ENCODE measurements at regions not wholly inside any gene's neighbourhood (a gene's known extent, or its start where the extent isn't known, plus 50 kb on each side); places are given as distances from the start of the nearest gene placed in this dataset.

DNA sequence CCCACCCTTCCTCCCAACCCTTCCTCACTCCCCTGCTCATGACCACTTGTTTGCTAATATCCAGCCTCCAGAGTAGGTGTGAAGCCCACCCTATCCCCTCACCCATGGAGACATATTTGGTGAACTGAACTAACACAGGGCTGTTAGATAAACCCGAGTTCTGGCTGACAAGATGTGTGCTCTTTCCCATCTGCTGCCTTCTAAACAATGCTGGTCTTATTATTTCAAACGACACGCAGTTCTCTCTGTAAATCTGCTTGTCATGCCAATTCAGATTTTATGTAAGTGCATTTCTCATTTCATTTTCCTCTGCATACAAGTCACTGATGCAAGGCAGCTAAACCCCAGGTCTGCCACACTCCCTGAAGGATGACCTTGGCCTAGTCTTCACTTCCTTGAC, 343.0 kb upstream of the CDH5 start:
- Histone ChIP-seq H3K4ac (replicated peaks; ENCODE audit: insufficient read length, low read depth, low read length) (no peak overlapping the region), H3K56ac (replicated peaks; ENCODE audit: insufficient read length, low read depth, low read length) (no peak overlapping the region), H3K79me1 (ENCODE audit: low read depth, low read length) (no peaks in the 10 kb centered on the region), H4K5ac (ENCODE audit: insufficient read length, low read depth, low read length) (no peak overlapping the region), H4K20me1 (replicated peaks in 1 of 2; ENCODE audit: control insufficient read depth in 1 of 2, insufficient read depth in 2 of 2, low read length in 2 of 2) (peaks cover 0 to 1% of the 10 kb centered on the region in 2 experiments), H3K9me3 (ENCODE audit: insufficient read depth in 2 of 2, low read depth in 1 of 2, low read length in 1 of 2) (peaks cover 16 to 17% of the 10 kb centered on the region in 2 experiments), H2AFZ (ENCODE audit: low read length) (no peak overlapping the region), H3K4me1 (replicated peaks in 1 of 4; ENCODE audit: control insufficient read depth in 3 of 4, insufficient read depth in 4 of 4, low read length in 3 of 4) (no peaks in the 10 kb centered on the region), H2BK5ac (ENCODE audit: low read depth, low read length) (no peak overlapping the region), H3K4me2 (ENCODE audit: insufficient read depth in 1 of 2, low read depth in 2 of 2, low read length in 2 of 2) (no peak overlapping the region), H3K9ac (replicated peaks in 1 of 4; ENCODE audit: extremely low read depth in 1 of 4, low read depth in 3 of 4, low read length in 3 of 4) (no peak overlapping the region), H3K27me3 (replicated peaks in 1 of 4; ENCODE audit: control insufficient read depth in 3 of 4, extremely low read depth in 1 of 4, insufficient read depth in 3 of 4, low read length in 3 of 4) (no peaks in the 10 kb centered on the region), H3K14ac (ENCODE audit: insufficient read length) (no peak overlapping the region), H2BK20ac (ENCODE audit: low read length) (no peak overlapping the region), H2AK5ac (ENCODE audit: low read depth, low read length) (no peak overlapping the region), H2BK15ac (ENCODE audit: low read length) (no peak overlapping the region), H3K23me2 (ENCODE audit: low read depth, low read length) (peaks cover 5% of the 10 kb centered on the region; the same call in 1 of the 2 replicates), H3K27ac (ENCODE audit: low read depth, low read length) (no peak overlapping the region), H3K4me3 (ENCODE audit: extremely low read depth in 1 of 4, insufficient read depth in 2 of 4, low read depth in 3 of 4, low read length in 4 of 4) (no peak overlapping the region), H4K91ac (replicated peaks; ENCODE audit: insufficient read length, low read length) (no peak overlapping the region), H3K36me3 (ENCODE audit: control insufficient read depth in 2 of 4, insufficient read depth in 4 of 4, low read length in 3 of 4) (no peaks in the 10 kb centered on the region), H3K23ac (ENCODE audit: insufficient read length) (no peak overlapping the region), H2BK12ac (ENCODE audit: low read depth, low read length) (no peak overlapping the region), H3K79me2 (ENCODE audit: control insufficient read depth in 1 of 2, insufficient read depth in 2 of 2, low read length in 2 of 2) (no peaks in the 10 kb centered on the region), H4K8ac (ENCODE audit: extremely low read depth, insufficient read depth, low read length) (no peak overlapping the region), H3K18ac (ENCODE audit: extremely low read depth, low read length) (no peak overlapping the region), H2BK120ac (replicated peaks; ENCODE audit: low read depth, low read length) (no peak overlapping the region)
- ChIA-PET POLR2A (ENCODE audit: partially characterized antibody) (no interaction called here), CTCF (ENCODE audit: partially characterized antibody) (interaction anchor here (0.7 to 1.5 kb wide), 4 partner anchors 14 to 192 kb away, joined by 3 to 4 read pairs (median 3); no protein-coding TSS in a partner anchor)
- FAIRE-seq (no peak), DNase-seq (ENCODE audit: low read depth in 1 of 2, low spot score in 2 of 2) (no peak)
- WGBS, 2 experiments (ENCODE audit: extremely low coverage in 1 of 2, insufficient coverage in 1 of 2, insufficient read length in 1 of 2, insufficient replicate concordance in 2 of 2, low coverage in 1 of 2, low lambda C conversion rate in 2 of 2, missing lambda C conversion rate in 1 of 2): 93% methylated on average over 3 of the region's 3 CpGs; no CpG with 5 or more reads in 1 of the 2 experiments
- no peak for TF ChIP-seq FOSL1 (IDR thresholded peaks at IDR 0.05; ENCODE audit: insufficient read depth, low read depth, low read length)
- TF ChIP-seq HDAC6 (IDR thresholded peaks at IDR 0.05; ENCODE audit: low read depth, low read length): no peak
- TF ChIP-seq SRF (IDR thresholded peaks at IDR 0.05; ENCODE audit: low read depth, low read length): no peak
- TF ChIP-seq CBX8 (IDR thresholded peaks at IDR 0.05; ENCODE audit: borderline replicate concordance, low read depth, low read length): no peak
- TF ChIP-seq BACH1 (IDR thresholded peaks at IDR 0.05; ENCODE audit: low read length): no peak
- no peak for TF ChIP-seq EGR1 (IDR thresholded peaks at IDR 0.05; ENCODE audit: borderline replicate concordance, low read depth, low read length)
- TF ChIP-seq, protein P1, sequence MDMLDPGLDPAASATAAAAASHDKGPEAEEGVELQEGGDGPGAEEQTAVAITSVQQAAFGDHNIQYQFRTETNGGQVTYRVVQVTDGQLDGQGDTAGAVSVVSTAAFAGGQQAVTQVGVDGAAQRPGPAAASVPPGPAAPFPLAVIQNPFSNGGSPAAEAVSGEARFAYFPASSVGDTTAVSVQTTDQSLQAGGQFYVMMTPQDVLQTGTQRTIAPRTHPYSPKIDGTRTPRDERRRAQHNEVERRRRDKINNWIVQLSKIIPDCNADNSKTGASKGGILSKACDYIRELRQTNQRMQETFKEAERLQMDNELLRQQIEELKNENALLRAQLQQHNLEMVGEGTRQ (IDR thresholded peaks at IDR 0.05; ENCODE audit: low read length): no peak

Measured in H1 (cell line).